ENCODE measurements at regions not wholly inside any gene's neighbourhood (a gene's known extent, or its start where the extent isn't known, plus 50 kb on each side); places are given as distances from the start of the nearest gene placed in this dataset.

DNA sequence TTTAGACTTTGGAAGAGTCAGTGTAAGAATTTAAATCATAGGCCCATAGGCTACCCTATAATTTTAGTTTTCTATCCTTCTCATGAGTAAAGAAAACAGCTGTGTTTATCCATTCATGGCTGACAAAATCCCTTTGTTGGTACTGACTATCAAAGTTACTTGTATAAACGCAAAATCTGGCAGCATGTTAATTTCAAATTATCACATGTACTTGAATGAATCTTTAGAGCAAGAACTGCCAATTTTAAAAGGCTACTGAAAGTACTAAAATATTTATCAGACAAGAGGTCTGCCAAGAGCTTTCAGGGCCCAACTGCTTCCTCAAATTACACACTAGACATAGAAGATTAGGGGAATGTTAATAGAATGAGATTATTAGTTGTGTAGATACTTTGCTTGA is 66.6 kb downstream of the MYL12B start:
- Histone ChIP-seq H2AFZ (replicated peaks) (no peak overlapping the region), H3K27me3 (no peaks in the 10 kb centered on the region), H4K20me1 (ENCODE audit: low read depth) (no peaks in the 10 kb centered on the region)

DNA sequence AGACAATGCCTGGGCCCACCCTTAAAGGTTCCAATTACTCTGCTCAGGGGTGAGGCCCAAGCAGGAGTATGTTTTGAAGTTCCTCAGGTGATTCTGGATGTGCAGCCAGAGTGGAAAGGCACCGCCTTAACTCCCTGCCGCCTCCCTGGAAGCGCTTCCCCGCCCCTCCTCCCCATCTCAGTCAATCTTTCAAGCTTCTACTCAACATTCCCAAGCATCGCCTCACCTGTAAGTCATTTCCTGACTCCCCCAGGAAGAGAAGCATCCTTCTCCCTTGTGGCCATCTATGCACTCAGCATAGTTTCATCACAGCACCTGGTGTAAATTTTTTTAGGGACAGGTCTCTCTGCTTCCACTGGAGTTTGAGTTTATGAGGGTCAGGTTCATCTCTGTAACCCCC is 67.5 kb downstream of the MYL12B start:
- Histone ChIP-seq H3K9ac (no peak overlapping the region), H3K79me2 (ENCODE audit: low read depth) (no peaks in the 10 kb centered on the region), H3K27ac (no peak overlapping the region), H3K9me3 (ENCODE audit: low read depth) (no peaks in the 10 kb centered on the region), H2AFZ (replicated peaks) (no peak overlapping the region), H3K4me3 (no peak overlapping the region), H4K20me1 (ENCODE audit: low read depth) (no peaks in the 10 kb centered on the region), H3K4me1 (no peaks in the 10 kb centered on the region), H3K36me3 (no peaks in the 10 kb centered on the region), H3K4me2 (no peak overlapping the region), H3K27me3 (no peaks in the 10 kb centered on the region), H3F3A (ENCODE audit: low read depth) (peaks cover 4% of the 10 kb centered on the region)
- TF ChIP-seq EZH2 (IDR thresholded peaks at IDR 0.05) (no peak), EZH2phosphoT487 (IDR thresholded peaks at IDR 0.05) (no peak)
- TF ChIP-seq, protein P1, sequence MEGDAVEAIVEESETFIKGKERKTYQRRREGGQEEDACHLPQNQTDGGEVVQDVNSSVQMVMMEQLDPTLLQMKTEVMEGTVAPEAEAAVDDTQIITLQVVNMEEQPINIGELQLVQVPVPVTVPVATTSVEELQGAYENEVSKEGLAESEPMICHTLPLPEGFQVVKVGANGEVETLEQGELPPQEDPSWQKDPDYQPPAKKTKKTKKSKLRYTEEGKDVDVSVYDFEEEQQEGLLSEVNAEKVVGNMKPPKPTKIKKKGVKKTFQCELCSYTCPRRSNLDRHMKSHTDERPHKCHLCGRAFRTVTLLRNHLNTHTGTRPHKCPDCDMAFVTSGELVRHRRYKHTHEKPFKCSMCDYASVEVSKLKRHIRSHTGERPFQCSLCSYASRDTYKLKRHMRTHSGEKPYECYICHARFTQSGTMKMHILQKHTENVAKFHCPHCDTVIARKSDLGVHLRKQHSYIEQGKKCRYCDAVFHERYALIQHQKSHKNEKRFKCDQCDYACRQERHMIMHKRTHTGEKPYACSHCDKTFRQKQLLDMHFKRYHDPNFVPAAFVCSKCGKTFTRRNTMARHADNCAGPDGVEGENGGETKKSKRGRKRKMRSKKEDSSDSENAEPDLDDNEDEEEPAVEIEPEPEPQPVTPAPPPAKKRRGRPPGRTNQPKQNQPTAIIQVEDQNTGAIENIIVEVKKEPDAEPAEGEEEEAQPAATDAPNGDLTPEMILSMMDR (IDR thresholded peaks at IDR 0.05) = no peak
- Mint-ChIP-seq H3K9me3 (no peaks in the 10 kb centered on the region), H3K4me1 (no peaks in the 10 kb centered on the region), H3K36me3 (no peaks in the 10 kb centered on the region), H3K27me3 (ENCODE audit: insufficient read depth, low read depth) (peaks cover 2% of the 10 kb centered on the region), H3K4me3 (no peak overlapping the region), H3K27ac (no peak overlapping the region)
- no peak for DNase-seq (ENCODE audit: low spot score)

More for the DNA sequence above, 66.6 kb downstream of the MYL12B start:
- H3K79me2 ChIP-seq (ENCODE audit: low read depth) = no peaks in the 10 kb centered on the region
- H3K4me1 ChIP-seq = no peaks in the 10 kb centered on the region
- H3K9me3 Mint-ChIP-seq = no peaks in the 10 kb centered on the region
- no peaks in the 10 kb centered on the region for H3K36me3 Mint-ChIP-seq
- H3K9ac ChIP-seq = no peak overlapping the region
- H3K9me3 ChIP-seq (ENCODE audit: low read depth) = no peaks in the 10 kb centered on the region
- no peak overlapping the region for H3K4me3 ChIP-seq
- H3K4me1 Mint-ChIP-seq = peaks cover 2% of the 10 kb centered on the region
- no peaks in the 10 kb centered on the region for H3K36me3 ChIP-seq
- no peak for DNase-seq (ENCODE audit: low spot score)
- no peak overlapping the region for H3K4me3 Mint-ChIP-seq
- peaks cover 4% of the 10 kb centered on the region for H3F3A ChIP-seq (ENCODE audit: low read depth)
- no peak overlapping the region for H3K27ac ChIP-seq
- no peak overlapping the region for H3K27ac Mint-ChIP-seq
- no peak overlapping the region for H3K4me2 ChIP-seq
- no peak for TF ChIP-seq EZH2 (IDR thresholded peaks at IDR 0.05)
- no peak for TF ChIP-seq EZH2phosphoT487 (IDR thresholded peaks at IDR 0.05)
- TF ChIP-seq, protein P1 (IDR thresholded peaks at IDR 0.05) = no peak
- H3K27me3 Mint-ChIP-seq (ENCODE audit: insufficient read depth, low read depth) = peaks cover 2% of the 10 kb centered on the region

DNA sequence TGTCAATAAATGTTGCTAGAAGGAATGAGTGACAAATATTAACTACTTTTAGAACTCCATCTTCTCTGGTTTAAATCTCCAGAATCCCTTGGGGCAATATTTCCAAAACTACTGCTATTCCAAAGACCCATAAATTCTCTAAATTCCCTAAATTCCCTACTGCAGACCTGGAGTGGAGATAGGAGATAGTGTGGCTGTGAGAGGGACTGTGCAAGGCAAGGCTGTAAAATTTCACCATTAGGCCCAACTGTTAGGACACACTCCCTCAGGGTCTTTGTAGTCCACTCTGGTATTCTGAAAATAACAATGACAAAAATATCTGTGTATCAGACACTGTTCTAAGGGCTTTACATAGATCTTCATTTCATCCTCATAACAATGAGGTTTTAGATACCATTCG is 67.9 kb downstream of the MYL12B start:
- H3K36me3 ChIP-seq = no peaks in the 10 kb centered on the region
- no peaks in the 10 kb centered on the region for H4K20me1 ChIP-seq (ENCODE audit: low read depth)
- H3K4me3 ChIP-seq = no peak overlapping the region
- no peaks in the 10 kb centered on the region for H3K27me3 ChIP-seq
- H3K4me2 ChIP-seq = no peak overlapping the region
- H3K36me3 Mint-ChIP-seq = no peaks in the 10 kb centered on the region
- H3K27ac Mint-ChIP-seq = no peak overlapping the region
- no peaks in the 10 kb centered on the region for H3K4me1 ChIP-seq
- H3K9me3 ChIP-seq (ENCODE audit: low read depth) = no peaks in the 10 kb centered on the region
- H3K27me3 Mint-ChIP-seq (ENCODE audit: insufficient read depth, low read depth) = peaks cover 2% of the 10 kb centered on the region
- no peak overlapping the region for H3K4me3 Mint-ChIP-seq
- no peaks in the 10 kb centered on the region for H3K9me3 Mint-ChIP-seq
- no peak overlapping the region for H3K27ac ChIP-seq
- H3K79me2 ChIP-seq (ENCODE audit: low read depth) = no peaks in the 10 kb centered on the region
- no peaks in the 10 kb centered on the region for H3K4me1 Mint-ChIP-seq
- H2AFZ ChIP-seq (replicated peaks) = no peak overlapping the region
- no peak for TF ChIP-seq EZH2 (IDR thresholded peaks at IDR 0.05)
- TF ChIP-seq, protein P1 (IDR thresholded peaks at IDR 0.05) = no peak
- no peak for TF ChIP-seq EZH2phosphoT487 (IDR thresholded peaks at IDR 0.05)
- no peak for DNase-seq (ENCODE audit: low spot score)
- H3F3A ChIP-seq (ENCODE audit: low read depth) = peaks cover 4% of the 10 kb centered on the region
- H3K9ac ChIP-seq = no peak overlapping the region
